ENCODE measurements at regions not wholly inside any gene's neighbourhood (a gene's known extent, or its start where the extent isn't known, plus 50 kb on each side); places are given as distances from the start of the nearest gene placed in this dataset.

- no peak for ATAC-seq
- Mint-ChIP-seq H3K27me3 (peaks cover 1% of the 10 kb centered on the region), H3K4me1 (ENCODE audit: low read depth) (no peaks in the 10 kb centered on the region), H3K9me3 (no peaks in the 10 kb centered on the region), H3K36me3 (ENCODE audit: low read depth) (no peaks in the 10 kb centered on the region), H3K4me3 (no peak overlapping the region), H3K27ac (no peak overlapping the region)
- intact Hi-C loops (cut with micrococcal nuclease) = no loop called here
- ChIA-PET POLR2A (no interaction called here), CTCF (no interaction called here)
- no peak for TF ChIP-seq CTCF (IDR thresholded peaks at IDR 0.05)
- no peak for DNase-seq
Observed at GRCh38 chr15:31788104-31788503, 242.2 kb upstream of the CHRNA7 start.

DNA sequence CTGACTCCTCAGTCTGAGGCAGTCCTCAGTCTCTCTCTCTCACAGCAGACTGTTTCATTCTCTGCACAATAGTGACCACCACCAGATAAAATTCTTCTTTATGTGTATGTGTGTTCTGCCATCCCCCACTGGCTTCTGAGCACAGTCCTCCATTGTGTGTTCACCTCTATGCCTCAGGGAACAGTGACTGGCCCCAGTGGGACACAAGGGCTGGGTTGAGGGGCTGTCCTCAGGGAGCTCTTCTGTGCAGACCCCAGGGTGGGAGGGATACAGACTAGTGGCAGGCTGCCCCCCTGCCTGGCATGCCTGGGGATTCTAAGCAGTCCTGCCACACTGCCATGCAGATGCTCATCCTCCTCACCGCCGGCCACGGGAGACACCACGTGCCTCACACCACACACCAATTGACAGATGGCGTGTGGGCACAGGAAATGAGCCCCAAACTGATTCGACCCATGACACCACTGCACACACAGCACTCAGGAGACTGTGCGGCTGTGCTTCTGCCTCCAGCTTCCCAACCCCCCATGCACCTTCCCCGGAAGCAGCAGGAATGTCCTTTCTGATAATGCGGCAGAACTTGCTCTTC is 237.6 kb upstream of the CHRNA7 start:
- no peaks in the 10 kb centered on the region for H3K9me3 Mint-ChIP-seq
- ATAC-seq = no peak
- H3K36me3 Mint-ChIP-seq (ENCODE audit: low read depth) = no peaks in the 10 kb centered on the region
- H3K4me3 Mint-ChIP-seq = no peak overlapping the region
- CTCF ChIA-PET = no interaction called here
- intact Hi-C loops (cut with micrococcal nuclease) = loop anchor here (10.0 kb wide), 1 partner anchor 62 kb away; no protein-coding TSS in a partner anchor
- no peak for DNase-seq
- no peak overlapping the region for H3K27ac Mint-ChIP-seq
- no peaks in the 10 kb centered on the region for H3K4me1 Mint-ChIP-seq (ENCODE audit: low read depth)
- no peak for TF ChIP-seq CTCF (IDR thresholded peaks at IDR 0.05)
- POLR2A ChIA-PET = no interaction called here
- peaks cover 2% of the 10 kb centered on the region for H3K27me3 Mint-ChIP-seq

DNA sequence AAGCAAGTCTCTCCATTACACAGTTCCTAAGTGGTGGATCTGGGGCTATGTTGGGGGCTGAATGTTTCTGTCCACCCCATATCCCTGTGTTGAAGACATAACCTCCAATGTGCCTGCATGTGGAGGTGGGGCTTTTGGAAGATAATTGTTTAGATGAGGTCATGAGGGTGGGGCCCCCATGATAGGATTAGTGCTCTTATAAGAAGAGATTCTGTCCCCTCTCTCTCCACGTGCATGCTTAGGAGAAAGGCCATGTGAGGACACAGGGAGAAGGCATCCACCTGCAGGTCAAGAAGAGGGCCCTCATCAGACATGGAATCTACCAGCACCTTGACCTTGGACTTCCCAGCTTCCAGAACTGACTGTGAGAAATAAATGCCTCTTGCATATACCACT is 231.0 kb upstream of the CHRNA7 start:
- TF ChIP-seq CTCF (IDR thresholded peaks at IDR 0.05) = no peak
- H3K27me3 Mint-ChIP-seq = peaks cover 2% of the 10 kb centered on the region
- ChIA-PET POLR2A (no interaction called here), CTCF (no interaction called here)
- no peak for ATAC-seq
- H3K27ac Mint-ChIP-seq = no peak overlapping the region
- intact Hi-C loops (cut with micrococcal nuclease) = loop anchor here (10.0 kb wide), 1 partner anchor 55 kb away; no protein-coding TSS in a partner anchor
- H3K4me1 Mint-ChIP-seq (ENCODE audit: low read depth) = no peaks in the 10 kb centered on the region
- no peak overlapping the region for H3K4me3 Mint-ChIP-seq
- no peaks in the 10 kb centered on the region for H3K36me3 Mint-ChIP-seq (ENCODE audit: low read depth)
- no peak for DNase-seq
- no peaks in the 10 kb centered on the region for H3K9me3 Mint-ChIP-seq

- intact Hi-C loops (cut with micrococcal nuclease) = loop anchor here (10.0 kb wide), 1 partner anchor 55 kb away; no protein-coding TSS in a partner anchor
- ATAC-seq = no peak
- H3K36me3 Mint-ChIP-seq (ENCODE audit: low read depth) = no peaks in the 10 kb centered on the region
- H3K4me1 Mint-ChIP-seq (ENCODE audit: low read depth) = no peaks in the 10 kb centered on the region
- CTCF ChIA-PET = no interaction called here
- POLR2A ChIA-PET = no interaction called here
- no peak for DNase-seq
- H3K4me3 Mint-ChIP-seq = no peak overlapping the region
- H3K9me3 Mint-ChIP-seq = no peaks in the 10 kb centered on the region
- no peak overlapping the region for H3K27ac Mint-ChIP-seq
- TF ChIP-seq CTCF (IDR thresholded peaks at IDR 0.05) = no peak
- H3K27me3 Mint-ChIP-seq = peaks cover 2% of the 10 kb centered on the region
Observed at GRCh38 chr15:31799715-31800321, 230.5 kb upstream of the CHRNA7 start.

GRCh38 chr15:31801152-31801551 is 229.2 kb upstream of the CHRNA7 start:
- intact Hi-C loops (cut with micrococcal nuclease) = no loop called here
- TF ChIP-seq CTCF (IDR thresholded peaks at IDR 0.05) = no peak

More at GRCh38 chr15:31801152-31801551, 229.2 kb upstream of the CHRNA7 start:
- no peak for DNase-seq
- Mint-ChIP-seq H3K27ac (no peak overlapping the region), H3K27me3 (peaks cover 2% of the 10 kb centered on the region), H3K9me3 (no peaks in the 10 kb centered on the region), H3K36me3 (ENCODE audit: low read depth) (no peaks in the 10 kb centered on the region), H3K4me3 (no peak overlapping the region), H3K4me1 (ENCODE audit: low read depth) (no peaks in the 10 kb centered on the region)
- ChIA-PET CTCF (no interaction called here), POLR2A (interaction anchor here (0.6 kb wide), 1 partner anchor 621 kb away, joined by 3 read pairs; no protein-coding TSS in a partner anchor)
- ATAC-seq = no peak

Data from activated CD8-positive, alpha-beta T cell treated with anti-CD3 and anti-CD28 coated beads for 36 hours (primary cell).